H1 (cell line): ENCODE measurements at regions not wholly inside any gene's neighbourhood (a gene's known extent, or its start where the extent isn't known, plus 50 kb on each side); places are given as distances from the start of the nearest gene placed in this dataset.

Experiments used
- CBX5 ChIP-seq: fragments of 300-800, 300-1000 bp; sonication (generic); IDR thresholded peaks from 2 replicates; pipeline ENCODE4 v1.7.1; 2016; ENCODE audit warnings: antibody characterized with exemption, low read length, low read depth

DNA sequence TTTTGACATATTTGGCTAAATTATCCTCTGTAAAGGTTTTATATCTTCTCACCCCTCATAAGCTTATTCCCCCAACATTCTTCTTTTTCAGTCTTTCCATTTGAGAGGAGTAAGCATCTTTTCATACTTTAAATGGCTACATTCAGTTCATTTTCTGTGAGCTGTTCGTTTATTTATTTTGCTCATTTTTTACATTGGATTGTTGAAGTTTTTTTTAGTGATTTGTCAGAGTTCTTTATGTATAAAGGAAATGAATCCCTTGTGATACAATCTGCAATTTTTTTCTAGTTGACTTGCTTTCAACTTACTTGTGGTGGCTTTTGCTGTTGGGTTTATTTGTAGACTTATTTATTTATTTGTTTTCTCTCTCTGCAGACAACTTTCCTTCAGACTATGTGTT, 250.3 kb downstream of the DLEU7 start (continued):
- TF ChIP-seq CBX5 = no peak
